NCI-H2029 (cell line): ENCODE measurements at regions not wholly inside any gene's neighbourhood (a gene's known extent, or its start where the extent isn't known, plus 50 kb on each side); places are given as distances from the start of the nearest gene placed in this dataset.
"Not testable (repeated sequence)": the region's sequence is repeated elsewhere in the genome, so short reads cannot be mapped to it uniquely, and the experiment has no call there.

Experiments used
- DNase-seq: peaks from one replicate; lab custom pipeline; 2025; lab: John Stamatoyannopoulos, UW

- DNase-seq, result no peak
Observed at GRCh38 chr4:126986005-126986404, 646.8 kb upstream of the INTU start.

- DNase-seq, result no peak
Observed at GRCh38 chr4:126986828-126987227, 645.9 kb upstream of the INTU start.

- DNase-seq, result no peak
Observed at GRCh38 chr4:126991965-126992364, 640.8 kb upstream of the INTU start.

GRCh38 chr4:126992910-126993309 is 639.8 kb upstream of the INTU start:
- DNase-seq, result no peak

- no peak for DNase-seq
Observed at GRCh38 chr4:126993351-126993750, 639.4 kb upstream of the INTU start.

- DNase-seq, result no peak
Observed at GRCh38 chr4:126995235-126995634, 637.5 kb upstream of the INTU start.

- DNase-seq, result no peak
Observed at GRCh38 chr4:127000110-127000509, 632.6 kb upstream of the INTU start.

GRCh38 chr4:127000846-127001245 is 631.9 kb upstream of the INTU start:
- no peak for DNase-seq

GRCh38 chr4:127001933-127002332 is 630.8 kb upstream of the INTU start:
- DNase-seq, result no peak

GRCh38 chr4:127006446-127006877 is 626.3 kb upstream of the INTU start:
- DNase-seq, result no peak

GRCh38 chr4:127007305-127007704 is 625.5 kb upstream of the INTU start:
- DNase-seq, result no peak

- peak; percentile 1 for DNase-seq
Observed at GRCh38 chr4:127012549-127012948, 620.2 kb upstream of the INTU start.

GRCh38 chr4:127015667-127016117 is 617.1 kb upstream of the INTU start:
- peak; percentile 51 for DNase-seq

- no peak for DNase-seq
Observed at GRCh38 chr4:127018381-127018780, 614.4 kb upstream of the INTU start.

GRCh38 chr4:127020831-127021230 is 611.9 kb upstream of the INTU start:
- DNase-seq, result not testable (repeated sequence)

GRCh38 chr4:127036296-127036695 is 596.5 kb upstream of the INTU start:
- no peak for DNase-seq

- DNase-seq, result no peak
Observed at GRCh38 chr4:127045861-127046260, 586.9 kb upstream of the INTU start.

GRCh38 chr4:127047930-127048329 is 584.8 kb upstream of the INTU start:
- DNase-seq, result no peak

GRCh38 chr4:127048376-127049044 is 584.2 kb upstream of the INTU start:
- no peak for DNase-seq

- DNase-seq, result no peak
Observed at GRCh38 chr4:127049526-127049925, 583.2 kb upstream of the INTU start.

- no peak for DNase-seq
Observed at GRCh38 chr4:127052742-127053141, 580.0 kb upstream of the INTU start.

GRCh38 chr4:127055357-127055756 is 577.4 kb upstream of the INTU start:
- DNase-seq, result peak; percentile 70

GRCh38 chr4:127069675-127070074 is 563.1 kb upstream of the INTU start:
- DNase-seq, result no peak

- no peak for DNase-seq
Observed at GRCh38 chr4:127071443-127071842, 561.3 kb upstream of the INTU start.
